Ishikawa (cell line): ENCODE measurements at regions not wholly inside any gene's neighbourhood (a gene's known extent, or its start where the extent isn't known, plus 50 kb on each side); places are given as distances from the start of the nearest gene placed in this dataset.

Source experiments
- EP300 ChIP-seq: IDR thresholded peaks from 2 replicates; pipeline ENCODE4 v1.6.1; 2012; ENCODE audit warnings: borderline replicate concordance
- MAX ChIP-seq: IDR thresholded peaks from 2 replicates; pipeline ENCODE4 v1.6.1; 2012
- REST ChIP-seq: IDR thresholded peaks from 2 replicates; pipeline ENCODE4 v1.6.1; 2012; ENCODE audit warnings: low read depth, mild to moderate bottlenecking
- YY1 ChIP-seq: IDR thresholded peaks from 2 replicates; pipeline ENCODE4 v1.6.1; 2012; ENCODE audit warnings: low read depth

GRCh38 chr2:59816075-59816474 lies 737.4 kb downstream of the BCL11A start:
- TF ChIP-seq YY1 (no peak), REST (no peak), MAX (no peak), EP300 (no peak)
